MM.1S (cell line): ENCODE measurements at regions not wholly inside any gene's neighbourhood (a gene's known extent, or its start where the extent isn't known, plus 50 kb on each side); places are given as distances from the start of the nearest gene placed in this dataset.

Experiments
- DNase-seq: peaks from one replicate; pipeline ENCODE4 v3.0.0-alpha.2; 2015
- H2AFZ ChIP-seq: fragments of 300-600 bp; sonication (generic); 2 replicates; pipeline ENCODE4 v1.6.0; 2016; ENCODE audit warnings: antibody characterized with exemption, low read length
- H3F3A ChIP-seq: fragments of 300-600 bp; sonication (generic); 2 replicates; pipeline ENCODE4 v1.6.1; 2016; ENCODE audit warnings: mild to moderate bottlenecking, antibody characterized with exemption, low read length, moderate library complexity, mixed read lengths; ENCODE audit not compliant: insufficient read depth
- H3K27ac ChIP-seq: fragments of 300-600 bp; sonication (generic); 2 replicates; pipeline ENCODE4 v1.5.1; 2016; ENCODE audit warnings: mild to moderate bottlenecking, low read length
- H3K27me3 ChIP-seq: fragments of 300-600 bp; sonication (generic); replicated peaks from 2 replicates; pipeline ENCODE4 v1.6.0; 2016; ENCODE audit warnings: low read length; ENCODE audit not compliant: insufficient read depth
- H3K36me3 ChIP-seq: fragments of 300-600 bp; sonication (generic); replicated peaks from 2 replicates; pipeline ENCODE4 v1.6.1; 2016; ENCODE audit warnings: mild to moderate bottlenecking, low read length, mixed read lengths; ENCODE audit not compliant: insufficient read depth
- H3K4me1 ChIP-seq: fragments of 300-600 bp; sonication (generic); 2 replicates; pipeline ENCODE4 v1.6.1; 2016; ENCODE audit warnings: low read length, mixed read lengths
- H3K4me2 ChIP-seq: fragments of 300-600 bp; sonication (generic); 2 replicates; pipeline ENCODE4 v1.6.0; 2016; ENCODE audit warnings: low read depth, low read length
- H3K4me3 ChIP-seq: fragments of 300-600 bp; sonication (generic); 2 replicates; pipeline ENCODE4 v1.5.1; 2016; ENCODE audit warnings: low read length, mixed read lengths
- H3K79me2 ChIP-seq: fragments of 300-600 bp; sonication (generic); 2 replicates; pipeline ENCODE4 v1.6.1; 2016; ENCODE audit warnings: mixed run types, low read length, mixed read lengths
- H3K9ac ChIP-seq: fragments of 300-600 bp; sonication (generic); 2 replicates; pipeline ENCODE4 v1.6.1; 2016; ENCODE audit warnings: low read length, mixed read lengths
- H3K9me2 ChIP-seq: fragments of 300-600 bp; sonication (generic); replicated peaks from 2 replicates; pipeline ENCODE4 v1.6.1; 2016; ENCODE audit warnings: mild to moderate bottlenecking, low read length, mixed read lengths; ENCODE audit not compliant: insufficient read depth
- H3K9me3 ChIP-seq: fragments of 300-600 bp; sonication (generic); replicated peaks from 2 replicates; pipeline ENCODE4 v1.6.1; 2016; ENCODE audit warnings: mild to moderate bottlenecking, low read length, mixed read lengths; ENCODE audit not compliant: insufficient read depth
- H4K20me1 ChIP-seq: fragments of 300-600 bp; sonication (generic); 2 replicates; pipeline ENCODE4 v1.6.1; 2016; ENCODE audit warnings: mild to moderate bottlenecking, low read length, moderate library complexity, mixed read lengths; ENCODE audit not compliant: insufficient read depth
- EZH2 ChIP-seq: fragments of 300-600 bp; sonication (generic); optimal IDR thresholded peaks from 2 replicates; pipeline ENCODE3; 2017; ENCODE audit warnings: low read depth, mild to moderate bottlenecking, antibody characterized with exemption, low read length, mixed read lengths
- EZH2phosphoT487 ChIP-seq: fragments of 300-600 bp; sonication (generic); IDR thresholded peaks from 2 replicates; pipeline ENCODE4 v1.6.1; 2018; ENCODE audit warnings: antibody characterized with exemption, low read length
- TF ChIP-seq, protein P1 (sequence below): fragments of 300-600 bp; sonication (generic); IDR thresholded peaks from 2 replicates; pipeline ENCODE4 v1.5.1; 2016; ENCODE audit warnings: antibody characterized with exemption, low read length, mixed read lengths

DNA sequence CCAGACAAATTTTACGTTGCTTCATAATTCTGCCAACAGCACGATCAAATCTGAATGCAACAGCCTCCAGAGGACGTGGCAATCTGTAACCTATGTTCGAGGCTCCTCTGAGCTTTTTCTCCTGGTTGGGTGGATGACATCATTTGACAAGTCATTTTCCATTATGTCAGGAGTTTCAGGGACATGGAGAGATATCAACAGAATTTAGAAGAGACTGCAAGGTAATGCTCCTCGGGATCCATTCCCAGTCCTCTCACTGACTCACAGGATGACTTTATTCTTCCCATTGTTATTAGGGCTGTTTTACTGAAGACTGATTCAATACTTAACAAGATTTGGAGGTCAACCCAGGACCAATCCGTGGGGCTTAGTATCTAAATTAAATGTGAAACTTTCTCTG, 72.5 kb upstream of the RNF152 start:
- no peak overlapping the region for H3K9ac ChIP-seq
- no peak overlapping the region for H3K4me2 ChIP-seq
- no peak overlapping the region for H3K27ac ChIP-seq
- H3K79me2 ChIP-seq = no peaks in the 10 kb centered on the region
- H4K20me1 ChIP-seq = no peaks in the 10 kb centered on the region
- no peaks in the 10 kb centered on the region for H3K4me1 ChIP-seq
- H3K36me3 ChIP-seq = no peaks in the 10 kb centered on the region
- no peak overlapping the region for H3K4me3 ChIP-seq
- no peaks in the 10 kb centered on the region for H3K9me3 ChIP-seq
- H3K9me2 ChIP-seq = no peaks in the 10 kb centered on the region
- no peaks in the 10 kb centered on the region for H3F3A ChIP-seq
- no peak for DNase-seq
- no peaks in the 10 kb centered on the region for H3K27me3 ChIP-seq
- TF ChIP-seq EZH2phosphoT487 = no peak
- TF ChIP-seq, protein P1, sequence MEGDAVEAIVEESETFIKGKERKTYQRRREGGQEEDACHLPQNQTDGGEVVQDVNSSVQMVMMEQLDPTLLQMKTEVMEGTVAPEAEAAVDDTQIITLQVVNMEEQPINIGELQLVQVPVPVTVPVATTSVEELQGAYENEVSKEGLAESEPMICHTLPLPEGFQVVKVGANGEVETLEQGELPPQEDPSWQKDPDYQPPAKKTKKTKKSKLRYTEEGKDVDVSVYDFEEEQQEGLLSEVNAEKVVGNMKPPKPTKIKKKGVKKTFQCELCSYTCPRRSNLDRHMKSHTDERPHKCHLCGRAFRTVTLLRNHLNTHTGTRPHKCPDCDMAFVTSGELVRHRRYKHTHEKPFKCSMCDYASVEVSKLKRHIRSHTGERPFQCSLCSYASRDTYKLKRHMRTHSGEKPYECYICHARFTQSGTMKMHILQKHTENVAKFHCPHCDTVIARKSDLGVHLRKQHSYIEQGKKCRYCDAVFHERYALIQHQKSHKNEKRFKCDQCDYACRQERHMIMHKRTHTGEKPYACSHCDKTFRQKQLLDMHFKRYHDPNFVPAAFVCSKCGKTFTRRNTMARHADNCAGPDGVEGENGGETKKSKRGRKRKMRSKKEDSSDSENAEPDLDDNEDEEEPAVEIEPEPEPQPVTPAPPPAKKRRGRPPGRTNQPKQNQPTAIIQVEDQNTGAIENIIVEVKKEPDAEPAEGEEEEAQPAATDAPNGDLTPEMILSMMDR = no peak
- TF ChIP-seq EZH2 = no peak
- no peak overlapping the region for H2AFZ ChIP-seq

DNA sequence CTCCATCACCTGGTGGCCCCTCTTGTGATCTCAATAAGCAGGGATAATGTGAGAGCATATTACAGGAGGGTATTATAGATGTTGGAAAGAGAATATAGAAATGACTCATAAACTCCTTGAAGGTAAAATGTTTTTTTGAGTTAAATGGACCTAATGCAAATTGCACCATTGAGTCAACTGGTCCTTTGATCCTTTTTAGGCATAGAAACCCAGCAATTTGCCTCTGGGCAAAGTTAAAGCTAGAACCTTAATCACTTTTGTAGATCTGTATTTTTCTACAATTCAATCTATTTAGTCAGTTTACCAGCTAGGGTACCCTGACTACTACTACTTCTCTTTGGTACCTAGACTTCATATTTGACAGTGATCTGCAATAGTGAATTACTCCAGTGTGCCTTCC, 71.8 kb upstream of the RNF152 start:
- Histone ChIP-seq H3K4me2 (no peak overlapping the region), H3K9me2 (no peaks in the 10 kb centered on the region), H4K20me1 (no peaks in the 10 kb centered on the region), H3K27me3 (no peaks in the 10 kb centered on the region), H3K36me3 (no peaks in the 10 kb centered on the region), H2AFZ (no peak overlapping the region), H3K4me1 (no peaks in the 10 kb centered on the region), H3F3A (no peaks in the 10 kb centered on the region), H3K9ac (no peak overlapping the region), H3K4me3 (no peak overlapping the region), H3K9me3 (no peaks in the 10 kb centered on the region), H3K79me2 (no peaks in the 10 kb centered on the region), H3K27ac (no peak overlapping the region)
- DNase-seq = no peak
- TF ChIP-seq EZH2phosphoT487 = no peak

DNA sequence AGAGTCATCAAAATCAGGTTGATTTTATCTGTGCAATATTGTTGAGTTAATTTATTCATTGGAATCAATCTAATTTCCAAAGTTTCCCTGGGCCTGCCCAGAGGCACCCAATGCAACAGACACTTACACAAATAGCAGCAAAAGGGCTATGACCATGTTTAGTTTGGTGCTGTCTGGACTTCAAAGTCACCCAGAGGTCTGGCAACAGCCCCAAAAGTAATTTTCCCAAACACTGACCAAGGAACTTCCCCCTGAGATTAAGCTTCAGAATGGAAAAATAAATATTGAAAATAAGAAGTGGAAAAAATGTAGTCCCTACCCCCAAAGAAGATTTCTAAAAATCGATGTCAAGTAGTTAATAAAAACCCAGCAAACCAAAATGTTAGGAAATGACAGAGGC, 70.9 kb upstream of the RNF152 start:
- Histone ChIP-seq H4K20me1 (no peaks in the 10 kb centered on the region), H3K27me3 (no peaks in the 10 kb centered on the region), H3K27ac (no peak overlapping the region), H3K9me3 (no peaks in the 10 kb centered on the region), H2AFZ (no peak overlapping the region), H3K4me2 (no peak overlapping the region), H3K79me2 (no peaks in the 10 kb centered on the region), H3K4me3 (no peak overlapping the region), H3F3A (no peaks in the 10 kb centered on the region), H3K9me2 (no peaks in the 10 kb centered on the region), H3K9ac (no peak overlapping the region), H3K36me3 (no peaks in the 10 kb centered on the region), H3K4me1 (no peaks in the 10 kb centered on the region)
- no peak for DNase-seq
- TF ChIP-seq EZH2 (no peak), EZH2phosphoT487 (no peak)
- TF ChIP-seq, protein P1 = no peak

DNA sequence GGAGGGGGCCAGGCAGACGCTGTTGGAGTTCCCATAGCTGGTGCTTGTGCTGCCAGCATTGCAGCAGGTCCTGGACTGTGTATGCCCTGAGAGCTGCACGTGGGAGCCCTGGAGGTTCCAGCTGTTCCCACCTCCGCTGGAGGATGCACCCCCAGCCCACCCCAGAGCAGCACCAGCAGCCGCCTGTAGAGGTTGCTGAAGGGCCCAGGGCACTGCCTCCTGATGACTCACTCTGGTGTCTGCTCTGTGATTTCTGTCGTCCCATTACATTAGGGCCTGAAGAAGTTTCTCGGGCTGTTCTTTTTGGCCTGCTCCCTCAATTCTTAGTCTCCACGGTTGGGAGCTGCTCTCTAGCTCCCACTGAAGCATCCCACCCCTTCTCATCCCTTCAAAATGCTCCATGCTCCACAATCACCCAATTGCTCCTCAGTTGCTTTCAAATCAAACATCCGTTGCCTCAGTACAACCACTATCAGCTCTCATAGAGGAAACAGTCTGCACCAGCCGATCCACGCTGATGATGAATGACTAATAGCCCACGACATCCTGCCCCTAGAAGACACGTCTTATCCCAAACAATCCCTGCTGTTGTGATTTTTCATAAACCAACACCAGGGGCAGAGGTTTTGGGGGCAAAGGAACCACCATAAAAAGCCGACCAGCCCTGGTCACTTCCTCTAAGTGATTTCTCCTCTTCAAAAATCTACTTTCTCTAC, 65.2 kb upstream of the RNF152 start:
- Histone ChIP-seq H3K9ac (no peak overlapping the region), H3K9me2 (no peaks in the 10 kb centered on the region), H3K27ac (no peak overlapping the region), H3K79me2 (no peaks in the 10 kb centered on the region), H3K27me3 (no peaks in the 10 kb centered on the region), H3K4me2 (no peak overlapping the region), H3K9me3 (no peaks in the 10 kb centered on the region), H3F3A (no peaks in the 10 kb centered on the region), H3K36me3 (no peaks in the 10 kb centered on the region), H3K4me3 (no peak overlapping the region), H4K20me1 (no peaks in the 10 kb centered on the region), H3K4me1 (no peaks in the 10 kb centered on the region), H2AFZ (no peak overlapping the region)
- TF ChIP-seq EZH2 (no peak), EZH2phosphoT487 (no peak)
- TF ChIP-seq, protein P1 = no peak
- no peak for DNase-seq
